ENCODE measurements at regions not wholly inside any gene's neighbourhood (a gene's known extent, or its start where the extent isn't known, plus 50 kb on each side); places are given as distances from the start of the nearest gene placed in this dataset.
"Not testable (repeated sequence)": the region's sequence is repeated elsewhere in the genome, so short reads cannot be mapped to it uniquely, and the experiment has no call there.

- Mint-ChIP-seq H3K4me1 (ENCODE audit: low read depth) (peaks cover 35% of the 10 kb centered on the region), H3K9me3 (peaks cover 7% of the 10 kb centered on the region), H3K4me3 (no peak overlapping the region), H3K36me3 (ENCODE audit: low read depth) (peaks cover 92% of the 10 kb centered on the region), H3K27me3 (no peaks in the 10 kb centered on the region), H3K27ac (peak overlapping the region; percentile 25)
- H3K4me1 ChIP-seq (ENCODE audit: insufficient read depth, low read length): no peaks in the 10 kb centered on the region
- DNase-seq (no peak), ATAC-seq (ENCODE audit: poor library complexity) (no peak)
- no peak for TF ChIP-seq CTCF (IDR thresholded peaks at IDR 0.05)
- no peaks in the 10 kb centered on the region for H3K27me3 ChIP-seq (ENCODE audit: control insufficient read depth in 1 of 2, insufficient read depth in 2 of 2, low read length in 2 of 2)
- H3K36me3 ChIP-seq (ENCODE audit: insufficient read depth, low read length): peaks cover 56% of the 10 kb centered on the region
- intact Hi-C loops (cut with DNase I, micrococcal nuclease): no loop called here
- ChIA-PET CTCF (interaction anchor here (1.3 kb wide), 1 partner anchor 10 kb away, joined by 6 read pairs; no protein-coding TSS in a partner anchor), POLR2A (interaction anchor here (0.8 kb wide), 1 partner anchor 9 kb away, joined by 5 read pairs; no protein-coding TSS in a partner anchor)
- no peak overlapping the region for H3K4me3 ChIP-seq (ENCODE audit: low read length)
- H3K9me3 ChIP-seq (ENCODE audit: control insufficient read depth in 1 of 2, insufficient read depth in 1 of 2, low read length in 2 of 2): no peaks in the 10 kb centered on the region
- H3K27ac ChIP-seq (ENCODE audit: low read depth in 1 of 2, low read length in 2 of 2): no peak overlapping the region
These were observed 215.8 kb downstream of the UTRN start for GRCh38 chr6:144500892-144501291.

GRCh38 chr6:144505214-144505613 lies 220.1 kb downstream of the UTRN start:
- H3K27me3 ChIP-seq (ENCODE audit: control insufficient read depth in 1 of 2, insufficient read depth in 2 of 2, low read length in 2 of 2); intact Hi-C loops (cut with DNase I, micrococcal nuclease); H3K9me3 ChIP-seq (ENCODE audit: control insufficient read depth in 1 of 2, insufficient read depth in 1 of 2, low read length in 2 of 2); H3K4me1 ChIP-seq (ENCODE audit: insufficient read depth, low read length); H3K27ac Mint-ChIP-seq; H3K27me3 Mint-ChIP-seq; H3K4me3 ChIP-seq (ENCODE audit: low read length); H3K9me3 Mint-ChIP-seq; H3K27ac ChIP-seq (ENCODE audit: low read depth in 1 of 2, low read length in 2 of 2); DNase-seq; ATAC-seq (ENCODE audit: poor library complexity); POLR2A ChIA-PET; H3K4me3 Mint-ChIP-seq; CTCF ChIA-PET: not testable (repeated sequence)
- Mint-ChIP-seq H3K36me3 (ENCODE audit: low read depth) (peaks cover 86% of the 10 kb centered on the region), H3K4me1 (ENCODE audit: low read depth) (peaks cover 31% of the 10 kb centered on the region)
- peaks cover 39% of the 10 kb centered on the region for H3K36me3 ChIP-seq (ENCODE audit: insufficient read depth, low read length)

GRCh38 chr6:144506051-144506450 lies 220.9 kb downstream of the UTRN start:
- Mint-ChIP-seq H3K4me1 (ENCODE audit: low read depth) (peaks cover 26% of the 10 kb centered on the region), H3K36me3 (ENCODE audit: low read depth) (peaks cover 87% of the 10 kb centered on the region)
- H3K9me3 ChIP-seq (ENCODE audit: control insufficient read depth in 1 of 2, insufficient read depth in 1 of 2, low read length in 2 of 2); H3K4me1 ChIP-seq (ENCODE audit: insufficient read depth, low read length); H3K27ac Mint-ChIP-seq; ATAC-seq (ENCODE audit: poor library complexity); CTCF ChIA-PET; H3K27me3 Mint-ChIP-seq; H3K27ac ChIP-seq (ENCODE audit: low read depth in 1 of 2, low read length in 2 of 2); H3K27me3 ChIP-seq (ENCODE audit: control insufficient read depth in 1 of 2, insufficient read depth in 2 of 2, low read length in 2 of 2); POLR2A ChIA-PET; H3K4me3 ChIP-seq (ENCODE audit: low read length); intact Hi-C loops (cut with DNase I, micrococcal nuclease); DNase-seq; H3K4me3 Mint-ChIP-seq; H3K9me3 Mint-ChIP-seq: not testable (repeated sequence)
- peaks cover 43% of the 10 kb centered on the region for H3K36me3 ChIP-seq (ENCODE audit: insufficient read depth, low read length)

- ATAC-seq (ENCODE audit: poor library complexity); CTCF ChIA-PET: not testable (repeated sequence)
- H3K4me1 Mint-ChIP-seq (ENCODE audit: low read depth): peaks cover 26% of the 10 kb centered on the region
These were observed 222.7 kb downstream of the UTRN start for GRCh38 chr6:144507772-144508312.

More at GRCh38 chr6:144507772-144508312, 222.7 kb downstream of the UTRN start:
- peaks cover 91% of the 10 kb centered on the region for H3K36me3 Mint-ChIP-seq (ENCODE audit: low read depth)
- POLR2A ChIA-PET; H3K27ac ChIP-seq (ENCODE audit: low read depth in 1 of 2, low read length in 2 of 2); intact Hi-C loops (cut with DNase I, micrococcal nuclease); H3K27me3 Mint-ChIP-seq; H3K4me3 ChIP-seq (ENCODE audit: low read length); H3K9me3 Mint-ChIP-seq; H3K27ac Mint-ChIP-seq; H3K9me3 ChIP-seq (ENCODE audit: control insufficient read depth in 1 of 2, insufficient read depth in 1 of 2, low read length in 2 of 2); DNase-seq; H3K27me3 ChIP-seq (ENCODE audit: control insufficient read depth in 1 of 2, insufficient read depth in 2 of 2, low read length in 2 of 2); H3K4me1 ChIP-seq (ENCODE audit: insufficient read depth, low read length); H3K4me3 Mint-ChIP-seq: not testable (repeated sequence)
- H3K36me3 ChIP-seq (ENCODE audit: insufficient read depth, low read length): peaks cover 36% of the 10 kb centered on the region

All from CD4-positive, alpha-beta T cell (primary cell).